Umbilical cord (tissue), 1 donor: ENCODE measurements at regions not wholly inside any gene's neighbourhood (a gene's known extent, or its start where the extent isn't known, plus 50 kb on each side); places are given as distances from the start of the nearest gene placed in this dataset.
"Not testable (repeated sequence)": the region's sequence is repeated elsewhere in the genome, so short reads cannot be mapped to it uniquely, and the experiment has no call there.

ENCODE experiments used
- DNase-seq: peaks from one replicate; pipeline ENCODE4 v3.0.0-alpha.2; 2015; ENCODE audit warnings: low spot score

GRCh38 chr6:106884576-106884975 is 90.0 kb downstream of the CD24 start:
- no peak for DNase-seq

GRCh38 chr6:106883808-106884262 is 90.7 kb downstream of the CD24 start:
- DNase-seq, result peak; percentile 57

- no peak for DNase-seq
These were observed 91.7 kb downstream of the CD24 start for GRCh38 chr6:106882601-106883518.

- DNase-seq, result no peak
These were observed 92.4 kb downstream of the CD24 start for GRCh38 chr6:106882138-106882537.

GRCh38 chr6:106880952-106881351 is 93.6 kb downstream of the CD24 start:
- no peak for DNase-seq

- DNase-seq, result no peak
These were observed 98.7 kb downstream of the CD24 start for GRCh38 chr6:106875782-106876321.

DNA sequence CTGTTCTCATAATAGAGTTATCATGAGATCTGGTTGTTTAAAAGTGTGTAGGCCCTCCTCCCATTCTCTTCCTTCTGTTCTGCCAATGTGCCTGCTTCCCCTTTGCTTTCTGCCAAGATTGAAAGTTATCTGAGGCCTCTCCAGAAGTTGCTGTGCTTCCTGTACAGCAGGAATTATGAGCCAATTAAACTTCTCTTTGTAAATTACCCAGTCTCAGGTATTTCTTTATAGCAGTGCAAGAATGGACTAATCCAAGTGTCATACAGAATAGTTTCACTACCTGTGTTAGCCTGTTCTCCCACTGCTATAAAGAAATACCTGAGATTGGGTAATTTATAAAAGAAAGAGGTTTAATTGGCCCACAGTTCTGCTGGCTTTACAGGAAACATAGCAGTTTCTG is 100.0 kb downstream of the CD24 start:
- no peak for DNase-seq

DNA sequence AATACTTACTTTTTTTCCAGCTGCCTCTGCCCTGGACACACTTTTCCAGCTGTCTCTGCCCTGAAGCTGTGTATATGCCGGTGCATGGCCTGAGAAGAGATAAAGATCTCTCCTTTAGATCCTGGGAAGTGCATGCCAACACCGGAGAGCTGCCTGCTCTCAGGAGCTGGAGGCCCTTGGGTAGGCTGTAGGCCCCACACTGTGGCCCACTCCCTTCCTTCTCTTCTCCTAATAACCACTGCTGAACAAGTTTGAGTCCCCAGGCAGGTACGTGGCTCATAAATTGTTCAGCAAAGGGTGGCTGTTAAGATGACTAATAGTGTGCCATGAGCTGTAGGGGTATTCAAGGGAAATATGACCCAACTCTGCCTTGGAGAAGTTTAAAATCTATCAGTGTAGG is 102.5 kb downstream of the CD24 start:
- no peak for DNase-seq

- DNase-seq, result no peak
These were observed 103.5 kb downstream of the CD24 start for GRCh38 chr6:106870824-106871717.

- DNase-seq, result peak; percentile 31
These were observed 104.5 kb downstream of the CD24 start for GRCh38 chr6:106870069-106870468.

GRCh38 chr6:106869203-106869602 is 105.3 kb downstream of the CD24 start:
- DNase-seq, result no peak

- no peak for DNase-seq
These were observed 107.5 kb downstream of the CD24 start for GRCh38 chr6:106866875-106867658.

DNA sequence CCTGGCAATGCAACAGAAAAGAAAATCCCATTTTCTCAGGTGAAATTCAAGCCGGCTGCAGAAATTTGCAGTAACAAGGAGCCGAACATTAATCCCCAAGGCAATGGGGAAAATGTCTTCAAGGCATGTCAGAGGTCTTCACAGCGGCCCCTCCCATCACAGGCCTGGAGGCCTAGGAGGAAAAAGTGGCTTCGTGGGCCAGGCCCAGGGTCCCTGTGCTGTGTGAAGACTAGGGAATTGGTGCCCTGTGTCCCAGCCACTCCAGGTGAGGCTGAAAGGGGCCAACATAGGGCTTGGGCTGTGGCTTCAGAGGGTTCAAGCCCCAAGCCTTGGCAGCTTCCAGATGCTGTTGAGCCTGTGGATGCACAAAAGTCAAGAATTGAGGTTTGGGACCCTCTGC is 111.7 kb downstream of the CD24 start:
- no peak for DNase-seq

DNA sequence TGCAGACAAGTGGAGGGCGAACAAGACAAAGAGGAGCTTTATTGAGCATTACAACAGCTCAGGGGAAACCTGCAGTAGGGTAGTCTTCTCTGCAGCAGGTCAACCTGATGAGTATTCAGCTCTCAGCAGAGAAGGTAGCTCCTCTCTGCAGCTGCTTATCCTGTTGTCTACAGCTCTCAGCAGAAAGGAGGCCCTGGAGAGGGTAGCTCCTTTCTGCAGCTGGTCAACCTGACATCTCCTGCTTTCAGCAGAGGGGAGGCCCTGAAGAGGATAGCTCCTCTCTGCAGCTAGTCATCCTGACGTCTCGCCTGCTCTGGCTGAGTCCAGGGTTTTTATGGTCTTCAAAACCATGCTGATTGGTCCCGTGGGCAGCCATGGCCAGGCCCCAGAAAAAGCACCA is 113.6 kb downstream of the CD24 start:
- DNase-seq, result no peak

- DNase-seq, result peak; percentile 79
These were observed 115.9 kb downstream of the CD24 start for GRCh38 chr6:106858653-106859092.

GRCh38 chr6:106857771-106858652 is 116.5 kb downstream of the CD24 start:
- DNase-seq, result no peak

- not testable (repeated sequence) for DNase-seq
These were observed 117.2 kb downstream of the CD24 start for GRCh38 chr6:106857310-106857709.

- no peak for DNase-seq
These were observed 118.2 kb downstream of the CD24 start for GRCh38 chr6:106856227-106856874.

GRCh38 chr6:106855117-106855516 is 119.4 kb downstream of the CD24 start:
- no peak for DNase-seq
